ENCODE measurements at regions not wholly inside any gene's neighbourhood (a gene's known extent, or its start where the extent isn't known, plus 50 kb on each side); places are given as distances from the start of the nearest gene placed in this dataset.

DNA sequence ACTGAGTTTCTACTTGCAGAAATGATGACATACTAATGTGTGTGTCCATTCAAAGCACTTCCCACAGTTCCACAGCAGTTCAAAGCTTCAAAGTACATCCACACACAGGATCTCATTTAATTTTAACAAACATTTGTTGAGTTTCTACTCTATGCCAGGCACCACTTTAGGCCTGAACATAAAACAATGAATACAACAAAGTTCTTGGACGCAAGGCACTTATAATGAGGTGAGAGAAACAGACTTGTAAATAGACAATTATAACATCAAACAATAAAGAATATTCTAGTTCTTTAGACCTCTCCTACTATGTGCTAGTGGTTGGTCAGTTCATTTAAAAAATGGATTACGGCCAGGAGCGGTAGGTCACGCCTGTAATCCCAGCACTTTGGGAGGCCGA is 82.0 kb upstream of the SPANXB1 start:
- H3K27me3 ChIP-seq (ENCODE audit: insufficient read depth, low read depth): no peaks in the 10 kb centered on the region
- H3K9ac ChIP-seq: no peak overlapping the region
- no peak overlapping the region for H3K4me2 ChIP-seq
- no peak overlapping the region for H2AFZ ChIP-seq (ENCODE audit: low read depth)
- no peaks in the 10 kb centered on the region for H3K79me2 ChIP-seq (ENCODE audit: insufficient read depth, low read depth)
- H3K4me3 ChIP-seq (IDR thresholded peaks at IDR 0.05; ENCODE audit: insufficient read depth, low read depth, low read length): no peak overlapping the region
- no peaks in the 10 kb centered on the region for H3K36me3 ChIP-seq (ENCODE audit: insufficient read depth)
- H3K4me1 ChIP-seq (ENCODE audit: low read depth, poor library complexity, severe bottlenecking): no peaks in the 10 kb centered on the region
- no peaks in the 10 kb centered on the region for H4K20me1 ChIP-seq (ENCODE audit: insufficient read depth)
- TF ChIP-seq, protein P1, sequence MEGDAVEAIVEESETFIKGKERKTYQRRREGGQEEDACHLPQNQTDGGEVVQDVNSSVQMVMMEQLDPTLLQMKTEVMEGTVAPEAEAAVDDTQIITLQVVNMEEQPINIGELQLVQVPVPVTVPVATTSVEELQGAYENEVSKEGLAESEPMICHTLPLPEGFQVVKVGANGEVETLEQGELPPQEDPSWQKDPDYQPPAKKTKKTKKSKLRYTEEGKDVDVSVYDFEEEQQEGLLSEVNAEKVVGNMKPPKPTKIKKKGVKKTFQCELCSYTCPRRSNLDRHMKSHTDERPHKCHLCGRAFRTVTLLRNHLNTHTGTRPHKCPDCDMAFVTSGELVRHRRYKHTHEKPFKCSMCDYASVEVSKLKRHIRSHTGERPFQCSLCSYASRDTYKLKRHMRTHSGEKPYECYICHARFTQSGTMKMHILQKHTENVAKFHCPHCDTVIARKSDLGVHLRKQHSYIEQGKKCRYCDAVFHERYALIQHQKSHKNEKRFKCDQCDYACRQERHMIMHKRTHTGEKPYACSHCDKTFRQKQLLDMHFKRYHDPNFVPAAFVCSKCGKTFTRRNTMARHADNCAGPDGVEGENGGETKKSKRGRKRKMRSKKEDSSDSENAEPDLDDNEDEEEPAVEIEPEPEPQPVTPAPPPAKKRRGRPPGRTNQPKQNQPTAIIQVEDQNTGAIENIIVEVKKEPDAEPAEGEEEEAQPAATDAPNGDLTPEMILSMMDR (conservative IDR thresholded peaks at IDR 0.05; ENCODE audit: low read depth, low read length): no peak
- H3K27ac ChIP-seq: no peak overlapping the region

DNA sequence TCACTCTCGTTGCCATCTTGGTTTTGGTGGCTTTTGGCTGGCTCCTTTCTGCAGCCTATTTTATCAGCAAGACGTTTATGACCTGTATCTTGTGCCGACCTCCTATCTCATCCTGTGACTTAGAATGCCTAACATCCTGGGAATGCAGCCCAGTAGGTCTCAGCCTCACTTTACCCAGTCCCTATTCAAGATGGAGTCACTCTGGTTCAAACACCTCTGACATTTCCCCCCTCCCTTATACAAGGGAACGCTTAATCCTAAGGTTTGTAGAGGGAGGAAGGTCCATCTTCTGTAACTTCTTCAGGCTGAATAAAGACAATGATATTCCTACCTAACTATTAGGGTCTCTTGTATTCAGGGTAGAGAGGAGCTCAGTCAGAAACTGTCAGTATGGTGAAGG is 79.3 kb upstream of the SPANXB1 start:
- Histone ChIP-seq H3K4me1 (ENCODE audit: low read depth, poor library complexity, severe bottlenecking) (no peaks in the 10 kb centered on the region), H4K20me1 (ENCODE audit: insufficient read depth) (no peaks in the 10 kb centered on the region), H3K27ac (no peak overlapping the region), H3K4me3 (IDR thresholded peaks at IDR 0.05; ENCODE audit: insufficient read depth, low read depth, low read length) (no peak overlapping the region), H3K36me3 (ENCODE audit: insufficient read depth) (no peaks in the 10 kb centered on the region), H3K4me2 (no peak overlapping the region), H3K79me2 (ENCODE audit: insufficient read depth, low read depth) (no peaks in the 10 kb centered on the region), H3K9ac (no peak overlapping the region), H3K27me3 (ENCODE audit: insufficient read depth, low read depth) (no peaks in the 10 kb centered on the region), H2AFZ (ENCODE audit: low read depth) (no peak overlapping the region)
- TF ChIP-seq, protein P1 (conservative IDR thresholded peaks at IDR 0.05; ENCODE audit: low read depth, low read length): no peak

DNA sequence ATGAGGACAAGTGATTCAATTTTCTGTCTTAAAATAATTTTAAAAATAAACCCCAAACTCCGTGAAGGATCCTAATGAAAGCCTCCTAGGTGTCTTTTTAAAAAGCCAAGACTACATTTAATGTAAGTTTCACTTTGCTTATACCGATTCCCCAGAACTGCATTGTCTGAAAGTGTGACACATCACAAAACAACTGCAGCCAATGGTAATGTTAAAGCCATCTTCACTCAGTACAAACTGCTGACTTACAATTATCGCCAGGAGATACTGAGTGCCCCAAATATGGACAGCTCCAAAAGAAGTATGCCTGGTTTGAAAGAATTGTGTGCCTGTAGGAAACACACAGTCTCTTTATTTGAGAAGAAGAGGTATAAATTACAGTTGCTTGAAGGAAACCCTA is 73.7 kb upstream of the SPANXB1 start:
- Histone ChIP-seq H3K4me3 (IDR thresholded peaks at IDR 0.05; ENCODE audit: insufficient read depth, low read depth, low read length) (no peak overlapping the region), H3K27ac (no peak overlapping the region), H3K9ac (no peak overlapping the region), H3K4me2 (no peak overlapping the region), H3K79me2 (ENCODE audit: insufficient read depth, low read depth) (no peaks in the 10 kb centered on the region), H3K36me3 (ENCODE audit: insufficient read depth) (no peaks in the 10 kb centered on the region), H3K4me1 (ENCODE audit: low read depth, poor library complexity, severe bottlenecking) (no peaks in the 10 kb centered on the region), H4K20me1 (ENCODE audit: insufficient read depth) (no peaks in the 10 kb centered on the region), H2AFZ (ENCODE audit: low read depth) (no peak overlapping the region), H3K27me3 (ENCODE audit: insufficient read depth, low read depth) (no peaks in the 10 kb centered on the region)
- TF ChIP-seq, protein P1 (conservative IDR thresholded peaks at IDR 0.05; ENCODE audit: low read depth, low read length): no peak

DNA sequence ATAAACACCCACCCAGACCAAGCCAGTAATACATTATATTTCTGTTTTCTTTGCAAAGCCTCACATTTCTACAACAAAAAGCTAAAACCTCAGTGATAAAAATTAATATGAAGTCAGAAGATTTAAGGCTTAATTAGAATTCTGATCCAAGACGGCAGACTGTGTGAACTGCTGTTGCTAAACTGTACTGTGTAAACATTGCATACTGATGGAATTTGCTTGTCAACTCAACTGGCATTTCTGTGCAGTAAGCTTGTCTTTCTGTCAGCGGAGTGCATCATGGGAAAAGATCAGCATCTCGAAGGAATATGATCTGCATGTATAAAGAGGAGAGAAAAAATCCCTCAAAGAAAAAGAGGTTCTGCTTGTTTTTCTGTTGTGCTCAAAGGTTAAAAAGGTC is 69.4 kb upstream of the SPANXB1 start:
- Histone ChIP-seq H4K20me1 (ENCODE audit: insufficient read depth) (no peaks in the 10 kb centered on the region), H3K9ac (no peak overlapping the region), H3K27me3 (ENCODE audit: insufficient read depth, low read depth) (no peaks in the 10 kb centered on the region), H3K4me2 (no peak overlapping the region), H2AFZ (ENCODE audit: low read depth) (no peak overlapping the region), H3K36me3 (ENCODE audit: insufficient read depth) (no peaks in the 10 kb centered on the region), H3K27ac (no peak overlapping the region), H3K79me2 (ENCODE audit: insufficient read depth, low read depth) (no peaks in the 10 kb centered on the region), H3K4me1 (ENCODE audit: low read depth, poor library complexity, severe bottlenecking) (no peaks in the 10 kb centered on the region), H3K4me3 (IDR thresholded peaks at IDR 0.05; ENCODE audit: insufficient read depth, low read depth, low read length) (no peak overlapping the region)
- TF ChIP-seq, protein P1 (conservative IDR thresholded peaks at IDR 0.05; ENCODE audit: low read depth, low read length): no peak

Measured in KMS-11 (cell line).